ENCODE measurements at regions not wholly inside any gene's neighbourhood (a gene's known extent, or its start where the extent isn't known, plus 50 kb on each side); places are given as distances from the start of the nearest gene placed in this dataset.

GRCh38 chr3:161969867-161970266 lies 473.3 kb downstream of the OTOL1 start:
- intact Hi-C loops (cut with micrococcal nuclease; ENCODE audit: unreplicated experiment) = no loop called here
- CTCF ChIA-PET = no interaction called here

GRCh38 chr3:161975201-161975600 lies 478.6 kb downstream of the OTOL1 start:
- H3K36me3 ChIP-seq (ENCODE audit: insufficient read depth, low read length, poor library complexity, severe bottlenecking) = no peaks in the 10 kb centered on the region
- CTCF ChIA-PET = no interaction called here
- BruUV-seq (replicated peaks) = no TSS peak
- no peak overlapping the region for H3K27ac ChIP-seq (ENCODE audit: low read depth, low read length, poor library complexity, severe bottlenecking)
- POLR2A ChIA-PET (ENCODE audit: low non-redundant PET) = no interaction called here
- DNase-seq (ENCODE audit: low spot score) = no peak
- no peaks in the 10 kb centered on the region for H3K27me3 ChIP-seq (replicated peaks; ENCODE audit: insufficient read depth, low read depth, low read length, poor library complexity)
- intact Hi-C loops (cut with micrococcal nuclease; ENCODE audit: unreplicated experiment) = no loop called here
- peaks cover 4% of the 10 kb centered on the region for H3K4me1 ChIP-seq (ENCODE audit: insufficient read depth, low read length, poor library complexity, severe bottlenecking)
- H3K4me3 ChIP-seq (ENCODE audit: low read depth, low read length, poor library complexity, severe bottlenecking) = no peak overlapping the region
- no peaks in the 10 kb centered on the region for H3K9me3 ChIP-seq (ENCODE audit: low read depth, low read length, poor library complexity, severe bottlenecking)
- TF ChIP-seq EZH2 (IDR thresholded peaks at IDR 0.05; ENCODE audit: borderline replicate concordance, low read depth, low read length, poor library complexity, severe bottlenecking) (no peak), CTCF (conservative IDR thresholded peaks at IDR 0.05; ENCODE audit: low read depth, low read length) (no peak)

More at GRCh38 chr3:161969867-161970266, 473.3 kb downstream of the OTOL1 start:
- Histone ChIP-seq H3K4me3 (ENCODE audit: low read depth, low read length, poor library complexity, severe bottlenecking) (no peak overlapping the region), H3K27me3 (replicated peaks; ENCODE audit: insufficient read depth, low read depth, low read length, poor library complexity) (no peaks in the 10 kb centered on the region), H3K9me3 (ENCODE audit: low read depth, low read length, poor library complexity, severe bottlenecking) (no peaks in the 10 kb centered on the region), H3K27ac (ENCODE audit: low read depth, low read length, poor library complexity, severe bottlenecking) (no peak overlapping the region), H3K36me3 (ENCODE audit: insufficient read depth, low read length, poor library complexity, severe bottlenecking) (no peaks in the 10 kb centered on the region), H3K4me1 (ENCODE audit: insufficient read depth, low read length, poor library complexity, severe bottlenecking) (peaks cover 8% of the 10 kb centered on the region)
- POLR2A ChIA-PET (ENCODE audit: low non-redundant PET) = no interaction called here
- TF ChIP-seq CTCF (conservative IDR thresholded peaks at IDR 0.05; ENCODE audit: low read depth, low read length) (no peak), EZH2 (IDR thresholded peaks at IDR 0.05; ENCODE audit: borderline replicate concordance, low read depth, low read length, poor library complexity, severe bottlenecking) (no peak)
- no peak for DNase-seq (ENCODE audit: low spot score)
- no TSS peak for BruUV-seq (replicated peaks)

- no TSS peak for BruUV-seq (replicated peaks)
- CTCF ChIA-PET = no interaction called here
- TF ChIP-seq CTCF (conservative IDR thresholded peaks at IDR 0.05; ENCODE audit: low read depth, low read length) (no peak), EZH2 (IDR thresholded peaks at IDR 0.05; ENCODE audit: borderline replicate concordance, low read depth, low read length, poor library complexity, severe bottlenecking) (no peak)
- Histone ChIP-seq H3K4me3 (ENCODE audit: low read depth, low read length, poor library complexity, severe bottlenecking) (no peak overlapping the region), H3K27ac (ENCODE audit: low read depth, low read length, poor library complexity, severe bottlenecking) (no peak overlapping the region), H3K9me3 (ENCODE audit: low read depth, low read length, poor library complexity, severe bottlenecking) (no peaks in the 10 kb centered on the region), H3K36me3 (ENCODE audit: insufficient read depth, low read length, poor library complexity, severe bottlenecking) (no peaks in the 10 kb centered on the region), H3K27me3 (replicated peaks; ENCODE audit: insufficient read depth, low read depth, low read length, poor library complexity) (no peaks in the 10 kb centered on the region), H3K4me1 (ENCODE audit: insufficient read depth, low read length, poor library complexity, severe bottlenecking) (peaks cover 4% of the 10 kb centered on the region)
- DNase-seq (ENCODE audit: low spot score) = no peak
- POLR2A ChIA-PET (ENCODE audit: low non-redundant PET) = no interaction called here
- intact Hi-C loops (cut with micrococcal nuclease; ENCODE audit: unreplicated experiment) = no loop called here
These were observed 480.5 kb downstream of the OTOL1 start for GRCh38 chr3:161977063-161977462.

Measured in A673 (cell line).